HepG2 (cell line): ENCODE measurements at regions not wholly inside any gene's neighbourhood (a gene's known extent, or its start where the extent isn't known, plus 50 kb on each side); places are given as distances from the start of the nearest gene placed in this dataset.

Experiments used
- GABPA ChIP-seq, 2 experiments: IDR thresholded peaks; 2 replicates each; pipeline ENCODE4 v1.6.1; 2011 to 2016; ENCODE audit warnings: low read depth in 2 of 2, low read length in 1 of 2, missing biosample characterization in 1 of 2, missing genetic modification characterization in 1 of 2
- HNRNPL ChIP-seq: fragments of 200-400 bp; formaldehyde crosslinking; IDR thresholded peaks from 2 replicates; pipeline ENCODE4 v1.6.1; 2017; ENCODE audit warnings: mild to moderate bottlenecking, low read depth, low read length
- ZBTB38 ChIP-seq: sonication (generic); formaldehyde crosslinking; IDR thresholded peaks from 2 replicates; pipeline ENCODE4 v1.5.1; 2020; ENCODE audit warnings: mild to moderate bottlenecking, missing genetic modification reagents
- ZNF160 ChIP-seq: sonication (generic); formaldehyde crosslinking; IDR thresholded peaks from 2 replicates; pipeline ENCODE4 v1.8.0; 2022; ENCODE audit warnings: mild to moderate bottlenecking, inconsistent platforms, missing genetic modification reagents
- ZNF253 ChIP-seq: sonication (generic); formaldehyde crosslinking; IDR thresholded peaks from 2 replicates; pipeline ENCODE4 v1.8.0; 2022; ENCODE audit warnings: mild to moderate bottlenecking, missing genetic modification reagents, borderline replicate concordance
- ZNF670 ChIP-seq: sonication (generic); formaldehyde crosslinking; IDR thresholded peaks from 2 replicates; pipeline ENCODE4 v1.8.0; 2022; ENCODE audit warnings: mild to moderate bottlenecking, missing genetic modification reagents, borderline replicate concordance
- ZZZ3 ChIP-seq: sonication (generic); formaldehyde crosslinking; IDR thresholded peaks from 2 replicates; pipeline ENCODE4 v1.4.0; 2020; ENCODE audit warnings: missing genetic modification reagents, mild to moderate bottlenecking, borderline replicate concordance
- TF ChIP-seq, protein P1 (sequence below): sonication (generic); formaldehyde crosslinking; IDR thresholded peaks from 2 replicates; pipeline ENCODE4 v1.5.0; 2020; ENCODE audit warnings: mild to moderate bottlenecking, missing genetic modification reagents, moderate library complexity
- TF ChIP-seq, protein P2 (sequence below): sonication (generic); formaldehyde crosslinking; IDR thresholded peaks from 2 replicates; pipeline ENCODE4 v1.4.0; 2020; ENCODE audit warnings: missing genetic modification reagents
- TF ChIP-seq, protein P3 (sequence below): sonication (generic); formaldehyde crosslinking; IDR thresholded peaks from 2 replicates; pipeline ENCODE4 v1.8.0; 2022; ENCODE audit warnings: mild to moderate bottlenecking, missing genetic modification reagents; ENCODE audit not compliant: insufficient replicate concordance

DNA sequence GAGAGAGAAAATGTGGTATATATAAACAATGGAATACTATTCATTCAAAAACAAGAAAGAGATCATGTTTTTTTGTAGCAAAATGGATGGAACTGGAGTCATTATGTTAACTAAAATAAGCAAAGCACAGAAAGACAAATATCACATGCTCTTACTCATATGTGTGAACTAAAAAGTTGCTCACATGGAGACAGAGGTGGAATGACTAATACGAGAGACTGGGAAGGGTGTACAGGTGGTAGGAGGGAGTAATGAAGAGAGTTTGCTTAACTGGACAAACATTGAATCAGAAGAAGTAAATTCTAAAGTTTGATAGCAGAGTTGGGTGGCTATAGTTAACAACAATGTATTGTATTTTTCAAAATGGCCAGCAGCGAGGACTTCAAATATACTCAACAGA, 1080.7 kb upstream of the CHAC2 start:
- TF ChIP-seq ZZZ3 (CRISPR knock-in tag): no peak
- no peak for TF ChIP-seq ZNF670 (CRISPR knock-in tag)
- TF ChIP-seq ZBTB38 (CRISPR knock-in tag): no peak
- TF ChIP-seq, protein P1, sequence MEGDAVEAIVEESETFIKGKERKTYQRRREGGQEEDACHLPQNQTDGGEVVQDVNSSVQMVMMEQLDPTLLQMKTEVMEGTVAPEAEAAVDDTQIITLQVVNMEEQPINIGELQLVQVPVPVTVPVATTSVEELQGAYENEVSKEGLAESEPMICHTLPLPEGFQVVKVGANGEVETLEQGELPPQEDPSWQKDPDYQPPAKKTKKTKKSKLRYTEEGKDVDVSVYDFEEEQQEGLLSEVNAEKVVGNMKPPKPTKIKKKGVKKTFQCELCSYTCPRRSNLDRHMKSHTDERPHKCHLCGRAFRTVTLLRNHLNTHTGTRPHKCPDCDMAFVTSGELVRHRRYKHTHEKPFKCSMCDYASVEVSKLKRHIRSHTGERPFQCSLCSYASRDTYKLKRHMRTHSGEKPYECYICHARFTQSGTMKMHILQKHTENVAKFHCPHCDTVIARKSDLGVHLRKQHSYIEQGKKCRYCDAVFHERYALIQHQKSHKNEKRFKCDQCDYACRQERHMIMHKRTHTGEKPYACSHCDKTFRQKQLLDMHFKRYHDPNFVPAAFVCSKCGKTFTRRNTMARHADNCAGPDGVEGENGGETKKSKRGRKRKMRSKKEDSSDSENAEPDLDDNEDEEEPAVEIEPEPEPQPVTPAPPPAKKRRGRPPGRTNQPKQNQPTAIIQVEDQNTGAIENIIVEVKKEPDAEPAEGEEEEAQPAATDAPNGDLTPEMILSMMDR (CRISPR knock-in tag): no peak
- no peak for TF ChIP-seq ZNF253 (CRISPR knock-in tag)
- TF ChIP-seq, protein P2, sequence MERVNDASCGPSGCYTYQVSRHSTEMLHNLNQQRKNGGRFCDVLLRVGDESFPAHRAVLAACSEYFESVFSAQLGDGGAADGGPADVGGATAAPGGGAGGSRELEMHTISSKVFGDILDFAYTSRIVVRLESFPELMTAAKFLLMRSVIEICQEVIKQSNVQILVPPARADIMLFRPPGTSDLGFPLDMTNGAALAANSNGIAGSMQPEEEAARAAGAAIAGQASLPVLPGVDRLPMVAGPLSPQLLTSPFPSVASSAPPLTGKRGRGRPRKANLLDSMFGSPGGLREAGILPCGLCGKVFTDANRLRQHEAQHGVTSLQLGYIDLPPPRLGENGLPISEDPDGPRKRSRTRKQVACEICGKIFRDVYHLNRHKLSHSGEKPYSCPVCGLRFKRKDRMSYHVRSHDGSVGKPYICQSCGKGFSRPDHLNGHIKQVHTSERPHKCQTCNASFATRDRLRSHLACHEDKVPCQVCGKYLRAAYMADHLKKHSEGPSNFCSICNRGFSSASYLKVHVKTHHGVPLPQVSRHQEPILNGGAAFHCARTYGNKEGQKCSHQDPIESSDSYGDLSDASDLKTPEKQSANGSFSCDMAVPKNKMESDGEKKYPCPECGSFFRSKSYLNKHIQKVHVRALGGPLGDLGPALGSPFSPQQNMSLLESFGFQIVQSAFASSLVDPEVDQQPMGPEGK: no peak
- no peak for TF ChIP-seq HNRNPL
- TF ChIP-seq, protein P3, sequence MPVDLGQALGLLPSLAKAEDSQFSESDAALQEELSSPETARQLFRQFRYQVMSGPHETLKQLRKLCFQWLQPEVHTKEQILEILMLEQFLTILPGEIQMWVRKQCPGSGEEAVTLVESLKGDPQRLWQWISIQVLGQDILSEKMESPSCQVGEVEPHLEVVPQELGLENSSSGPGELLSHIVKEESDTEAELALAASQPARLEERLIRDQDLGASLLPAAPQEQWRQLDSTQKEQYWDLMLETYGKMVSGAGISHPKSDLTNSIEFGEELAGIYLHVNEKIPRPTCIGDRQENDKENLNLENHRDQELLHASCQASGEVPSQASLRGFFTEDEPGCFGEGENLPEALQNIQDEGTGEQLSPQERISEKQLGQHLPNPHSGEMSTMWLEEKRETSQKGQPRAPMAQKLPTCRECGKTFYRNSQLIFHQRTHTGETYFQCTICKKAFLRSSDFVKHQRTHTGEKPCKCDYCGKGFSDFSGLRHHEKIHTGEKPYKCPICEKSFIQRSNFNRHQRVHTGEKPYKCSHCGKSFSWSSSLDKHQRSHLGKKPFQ (CRISPR knock-in tag): no peak
- TF ChIP-seq GABPA (IDR thresholded peaks at IDR 0.05; ENCODE audit: low read depth, low read length): no peak
- no peak for TF ChIP-seq GABPA (CRISPR knock-in tag; IDR thresholded peaks at IDR 0.05; ENCODE audit: low read depth)
- no peak for TF ChIP-seq ZNF160 (CRISPR knock-in tag)
